DOHH2 (cell line): ENCODE measurements at regions not wholly inside any gene's neighbourhood (a gene's known extent, or its start where the extent isn't known, plus 50 kb on each side); places are given as distances from the start of the nearest gene placed in this dataset.

Experiments
- H3F3A ChIP-seq: fragments of 200-600 bp; sonication (generic), shearing (Covaris generic); 2 replicates; pipeline ENCODE4 v1.6.0; 2016; ENCODE audit warnings: antibody characterized with exemption, mild to moderate bottlenecking; ENCODE audit not compliant: control insufficient read depth, insufficient read depth
- H3K27ac ChIP-seq: fragments of 200-600 bp; sonication (generic); 2 replicates; pipeline ENCODE4 v1.5.1; 2014; ENCODE audit warnings: low read depth, mild to moderate bottlenecking, low read length, moderate library complexity
- H3K27me3 ChIP-seq: fragments of 200-600 bp; sonication (generic); 2 replicates; pipeline ENCODE4 v1.6.1; 2014; ENCODE audit warnings: mild to moderate bottlenecking, low read length, mixed read lengths; ENCODE audit not compliant: control insufficient read depth
- H3K36me3 ChIP-seq: fragments of 200-600 bp; sonication (generic); 2 replicates; pipeline ENCODE4 v1.6.1; 2014; ENCODE audit warnings: mild to moderate bottlenecking, low read length, moderate library complexity, mixed read lengths; ENCODE audit not compliant: control insufficient read depth
- H3K4me1 ChIP-seq: fragments of 200-600 bp; sonication (generic); 2 replicates; pipeline ENCODE4 v1.6.1; 2014; ENCODE audit warnings: mild to moderate bottlenecking, low read length, mixed read lengths; ENCODE audit not compliant: control insufficient read depth
- H3K4me2 ChIP-seq: fragments of 200-600 bp; sonication (generic); 2 replicates; pipeline ENCODE4 v1.6.0; 2014; ENCODE audit warnings: mild to moderate bottlenecking, low read length, moderate library complexity
- H3K4me3 ChIP-seq: fragments of 200-600 bp; sonication (generic); 2 replicates; pipeline ENCODE4 v1.5.1; 2014; ENCODE audit warnings: mild to moderate bottlenecking, low read length, mixed read lengths
- H3K79me2 ChIP-seq: fragments of 200-600 bp; sonication (generic); 2 replicates; pipeline ENCODE4 v1.6.1; 2014; ENCODE audit warnings: mild to moderate bottlenecking, low read length, mixed read lengths; ENCODE audit not compliant: control insufficient read depth
- H3K9me2 ChIP-seq: fragments of 200-600 bp; sonication (generic); replicated peaks from 2 replicates; pipeline ENCODE4 v1.6.1; 2014; ENCODE audit warnings: mild to moderate bottlenecking, low read length, mixed read lengths; ENCODE audit not compliant: control insufficient read depth
- H3K9me3 ChIP-seq: fragments of 200-600 bp; sonication (generic); 2 replicates; pipeline ENCODE4 v1.6.1; 2014; ENCODE audit warnings: antibody characterized with exemption, low read length, mixed read lengths; ENCODE audit not compliant: control insufficient read depth, insufficient read depth
- H4K20me1 ChIP-seq: fragments of 200-600 bp; sonication (generic); 2 replicates; pipeline ENCODE4 v1.6.0; 2014; ENCODE audit warnings: low read depth, mild to moderate bottlenecking, antibody characterized with exemption, low read length, moderate library complexity; ENCODE audit not compliant: control insufficient read depth, insufficient read depth
- EZH2phosphoT487 ChIP-seq: fragments of 200-600 bp; sonication (generic); IDR thresholded peaks from 2 replicates; pipeline ENCODE4 v1.6.1; 2017; ENCODE audit warnings: borderline replicate concordance, mild to moderate bottlenecking, antibody characterized with exemption, low read length, moderate library complexity, mixed read lengths
- TF ChIP-seq, protein P1 (sequence below): fragments of 200-600 bp; sonication (generic); IDR thresholded peaks from one replicate; pipeline ENCODE4 v1.5.1; 2014; ENCODE audit warnings: antibody characterized with exemption, mild to moderate bottlenecking, low read depth, low read length; ENCODE audit not compliant: poor library complexity, severe bottlenecking

DNA sequence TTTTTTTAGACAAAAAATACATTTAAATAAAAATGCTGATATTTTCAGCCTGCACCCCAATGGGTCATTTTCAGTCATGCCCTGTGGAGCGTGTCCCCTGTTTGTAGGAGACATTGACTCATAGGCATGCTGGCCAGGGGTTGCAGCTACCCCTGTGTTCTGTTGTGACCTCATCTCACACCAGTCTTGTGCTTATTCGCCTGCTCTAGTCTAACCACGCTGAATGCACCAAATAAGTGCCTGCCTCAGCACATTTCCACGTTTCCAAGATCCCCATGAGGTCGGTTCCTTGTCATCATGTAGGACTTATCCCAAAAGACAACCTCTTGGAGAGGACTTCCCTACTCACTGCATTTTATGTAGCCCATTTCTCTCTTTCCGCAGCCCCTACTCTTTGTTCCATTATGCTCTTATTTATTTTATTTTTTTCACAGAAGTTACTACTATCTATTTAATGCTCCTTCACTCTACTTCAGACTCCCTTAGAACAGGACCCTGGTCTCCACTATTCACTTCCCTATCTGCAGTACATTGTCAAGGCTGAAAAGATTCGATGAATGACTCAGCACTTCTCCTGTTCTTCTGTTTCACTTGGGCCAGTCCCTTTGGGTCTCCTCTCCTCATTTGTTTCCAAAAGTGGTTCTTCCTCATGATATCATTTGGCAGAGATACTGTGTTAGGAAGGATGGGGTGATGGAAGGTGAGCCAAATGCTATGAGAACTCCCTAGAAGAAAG, 109.7 kb downstream of the MSL3 start:
- no peaks in the 10 kb centered on the region for H3K4me1 ChIP-seq
- H3K9me2 ChIP-seq, result no peaks in the 10 kb centered on the region
- H3F3A ChIP-seq, result no peaks in the 10 kb centered on the region
- H3K36me3 ChIP-seq, result no peaks in the 10 kb centered on the region
- no peak overlapping the region for H3K27ac ChIP-seq
- TF ChIP-seq, protein P1, sequence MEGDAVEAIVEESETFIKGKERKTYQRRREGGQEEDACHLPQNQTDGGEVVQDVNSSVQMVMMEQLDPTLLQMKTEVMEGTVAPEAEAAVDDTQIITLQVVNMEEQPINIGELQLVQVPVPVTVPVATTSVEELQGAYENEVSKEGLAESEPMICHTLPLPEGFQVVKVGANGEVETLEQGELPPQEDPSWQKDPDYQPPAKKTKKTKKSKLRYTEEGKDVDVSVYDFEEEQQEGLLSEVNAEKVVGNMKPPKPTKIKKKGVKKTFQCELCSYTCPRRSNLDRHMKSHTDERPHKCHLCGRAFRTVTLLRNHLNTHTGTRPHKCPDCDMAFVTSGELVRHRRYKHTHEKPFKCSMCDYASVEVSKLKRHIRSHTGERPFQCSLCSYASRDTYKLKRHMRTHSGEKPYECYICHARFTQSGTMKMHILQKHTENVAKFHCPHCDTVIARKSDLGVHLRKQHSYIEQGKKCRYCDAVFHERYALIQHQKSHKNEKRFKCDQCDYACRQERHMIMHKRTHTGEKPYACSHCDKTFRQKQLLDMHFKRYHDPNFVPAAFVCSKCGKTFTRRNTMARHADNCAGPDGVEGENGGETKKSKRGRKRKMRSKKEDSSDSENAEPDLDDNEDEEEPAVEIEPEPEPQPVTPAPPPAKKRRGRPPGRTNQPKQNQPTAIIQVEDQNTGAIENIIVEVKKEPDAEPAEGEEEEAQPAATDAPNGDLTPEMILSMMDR, result no peak
- no peak for TF ChIP-seq EZH2phosphoT487
- no peaks in the 10 kb centered on the region for H3K9me3 ChIP-seq
- no peak overlapping the region for H3K4me2 ChIP-seq
- H4K20me1 ChIP-seq, result no peaks in the 10 kb centered on the region
- no peak overlapping the region for H3K4me3 ChIP-seq
- H3K79me2 ChIP-seq, result no peaks in the 10 kb centered on the region
- H3K27me3 ChIP-seq, result no peaks in the 10 kb centered on the region

DNA sequence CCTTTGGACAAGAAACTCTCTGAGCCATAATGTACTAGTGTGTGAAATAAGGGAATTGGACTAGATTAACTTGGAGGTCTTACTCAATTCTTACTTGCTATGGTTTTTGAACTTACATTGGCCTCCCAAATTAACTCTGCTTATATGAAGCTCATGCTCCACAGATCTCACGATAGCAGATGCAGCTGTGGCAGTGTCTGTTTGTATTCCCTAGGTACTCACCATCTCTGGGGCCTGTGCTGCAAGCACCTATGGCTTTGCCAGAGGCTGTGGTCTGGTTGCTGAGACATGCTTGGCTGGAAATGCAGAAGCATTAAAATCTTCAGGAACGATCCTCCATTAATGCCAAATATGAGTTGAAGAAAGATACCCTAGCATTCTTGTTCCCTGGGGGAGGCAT, 112.8 kb downstream of the MSL3 start:
- TF ChIP-seq, protein P1, result no peak
- no peak for TF ChIP-seq EZH2phosphoT487
- H3K4me2 ChIP-seq, result no peak overlapping the region
- no peaks in the 10 kb centered on the region for H3K27me3 ChIP-seq
- no peaks in the 10 kb centered on the region for H3K79me2 ChIP-seq
- no peaks in the 10 kb centered on the region for H3K9me2 ChIP-seq
- no peaks in the 10 kb centered on the region for H3K9me3 ChIP-seq
- no peaks in the 10 kb centered on the region for H3K4me1 ChIP-seq
- H4K20me1 ChIP-seq, result no peaks in the 10 kb centered on the region
- no peak overlapping the region for H3K4me3 ChIP-seq
- no peaks in the 10 kb centered on the region for H3K36me3 ChIP-seq
- no peaks in the 10 kb centered on the region for H3F3A ChIP-seq
- no peak overlapping the region for H3K27ac ChIP-seq

DNA sequence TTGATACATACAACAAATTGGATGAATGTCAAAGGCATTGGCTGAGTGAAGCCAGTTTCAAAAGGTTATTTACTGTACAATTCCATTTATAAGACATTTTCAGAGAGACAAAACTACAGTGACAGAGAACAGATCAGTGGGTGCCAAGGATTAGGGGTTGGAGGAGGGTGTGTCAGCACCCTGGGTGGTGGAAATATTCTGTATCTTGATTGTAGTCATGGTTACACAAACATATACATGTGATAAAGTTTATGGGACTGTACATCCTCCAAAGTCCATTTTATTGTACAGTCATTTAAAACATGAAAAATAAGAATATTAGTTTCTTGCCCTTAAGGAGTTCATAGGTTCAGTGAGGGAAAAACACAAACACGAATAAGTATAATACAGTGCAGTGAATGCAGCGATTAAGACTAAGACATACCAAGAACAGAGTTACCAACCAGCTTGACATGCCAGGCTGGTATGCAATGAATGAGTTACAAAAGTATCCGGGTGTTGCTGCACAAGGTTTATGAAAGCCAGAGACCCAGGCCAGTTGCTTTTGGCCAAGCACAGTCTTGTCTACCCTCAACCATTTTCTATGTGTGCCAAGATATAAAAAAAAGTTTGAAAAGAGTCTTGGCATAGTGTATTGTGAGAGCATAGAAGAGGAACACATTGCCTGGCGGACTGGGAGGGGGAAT, 123.6 kb downstream of the MSL3 start:
- H3F3A ChIP-seq, result no peaks in the 10 kb centered on the region

DNA sequence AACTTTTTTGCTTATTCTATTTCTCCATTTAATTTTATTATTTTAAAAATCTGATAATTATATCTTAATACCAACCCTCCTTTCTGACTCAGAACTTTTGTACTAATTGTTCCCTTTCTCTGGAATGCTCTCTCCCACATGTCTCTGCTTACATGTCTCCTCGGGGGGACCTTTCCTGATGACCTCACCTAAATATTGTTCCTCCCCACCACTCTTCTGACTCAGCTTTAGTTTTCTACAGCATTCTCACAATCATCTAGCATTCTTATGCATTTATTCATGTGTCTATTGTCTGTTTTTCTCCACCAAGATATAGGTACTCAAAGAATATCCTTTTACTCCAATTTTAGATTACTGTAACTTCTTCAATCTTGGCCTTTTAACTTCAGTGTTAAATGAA, 128.7 kb downstream of the MSL3 start:
- no peaks in the 10 kb centered on the region for H4K20me1 ChIP-seq
- H3K9me2 ChIP-seq, result no peaks in the 10 kb centered on the region
- H3K27me3 ChIP-seq, result no peaks in the 10 kb centered on the region
- no peak overlapping the region for H3K27ac ChIP-seq
- H3K4me1 ChIP-seq, result no peaks in the 10 kb centered on the region
- H3K4me3 ChIP-seq, result no peak overlapping the region
- no peak overlapping the region for H3K4me2 ChIP-seq
- H3F3A ChIP-seq, result no peaks in the 10 kb centered on the region
- no peaks in the 10 kb centered on the region for H3K79me2 ChIP-seq
- TF ChIP-seq, protein P1, result no peak
- no peak for TF ChIP-seq EZH2phosphoT487
- H3K9me3 ChIP-seq, result no peaks in the 10 kb centered on the region
- no peaks in the 10 kb centered on the region for H3K36me3 ChIP-seq

More for the DNA sequence above, 123.6 kb downstream of the MSL3 start:
- no peak for TF ChIP-seq EZH2phosphoT487
- H3K9me2 ChIP-seq, result no peaks in the 10 kb centered on the region
- H3K9me3 ChIP-seq, result no peaks in the 10 kb centered on the region
- no peak overlapping the region for H3K27ac ChIP-seq
- H3K4me3 ChIP-seq, result no peak overlapping the region
- no peaks in the 10 kb centered on the region for H3K36me3 ChIP-seq
- no peak overlapping the region for H3K4me2 ChIP-seq
- no peaks in the 10 kb centered on the region for H3K27me3 ChIP-seq
- no peaks in the 10 kb centered on the region for H3K79me2 ChIP-seq
- no peaks in the 10 kb centered on the region for H4K20me1 ChIP-seq
- H3K4me1 ChIP-seq, result no peaks in the 10 kb centered on the region
